H1 (cell line): ENCODE measurements at regions not wholly inside any gene's neighbourhood (a gene's known extent, or its start where the extent isn't known, plus 50 kb on each side); places are given as distances from the start of the nearest gene placed in this dataset.

ENCODE experiments used
- POLR2A ChIP-seq, 2 experiments: IDR thresholded peaks; 1 replicate in 1 of 2; 2 replicates in 1 of 2; pipeline ENCODE4 v1.6.1; 2011; ENCODE audit warnings: low read depth in 2 of 2, low read length in 2 of 2, mild to moderate bottlenecking in 2 of 2; ENCODE audit errors: control extremely low read depth in 1 of 2
- TF ChIP-seq, protein P1 (sequence below), 3 experiments: IDR thresholded peaks; 1 replicate in 2 of 3; 2 replicates in 1 of 3; pipeline versions ENCODE4 v1.5.1 to v1.6.1; 2011; ENCODE audit warnings: low read length in 3 of 3, mild to moderate bottlenecking in 3 of 3, inconsistent platforms in 2 of 3, low read depth in 1 of 3, moderate library complexity in 1 of 3; ENCODE audit not compliant: insufficient read depth in 1 of 3; ENCODE audit errors: control extremely low read depth in 1 of 3

DNA sequence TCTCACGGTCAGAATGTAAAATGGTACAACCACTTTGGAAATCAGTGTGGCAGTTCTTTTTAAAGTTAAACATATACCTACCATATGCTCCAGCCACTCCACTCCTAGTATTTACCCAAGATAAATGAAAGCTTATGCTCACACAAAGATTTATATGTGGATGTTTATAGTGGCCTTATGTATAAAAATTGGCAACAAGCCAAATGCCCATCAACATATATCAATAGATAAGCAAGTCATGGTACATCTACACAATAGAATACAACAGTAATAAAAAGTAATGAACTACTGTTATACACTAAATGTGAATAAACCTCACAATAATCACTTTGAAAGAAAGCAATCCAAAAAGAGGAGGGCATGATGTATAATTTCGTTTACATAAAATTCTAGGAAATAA lies 153.5 kb upstream of the LMCD1 start:
- TF ChIP-seq POLR2A (IDR thresholded peaks at IDR 0.05; ENCODE audit: control extremely low read depth in 1 of 2, low read depth in 2 of 2, low read length in 2 of 2) = no peak
- TF ChIP-seq, protein P1, sequence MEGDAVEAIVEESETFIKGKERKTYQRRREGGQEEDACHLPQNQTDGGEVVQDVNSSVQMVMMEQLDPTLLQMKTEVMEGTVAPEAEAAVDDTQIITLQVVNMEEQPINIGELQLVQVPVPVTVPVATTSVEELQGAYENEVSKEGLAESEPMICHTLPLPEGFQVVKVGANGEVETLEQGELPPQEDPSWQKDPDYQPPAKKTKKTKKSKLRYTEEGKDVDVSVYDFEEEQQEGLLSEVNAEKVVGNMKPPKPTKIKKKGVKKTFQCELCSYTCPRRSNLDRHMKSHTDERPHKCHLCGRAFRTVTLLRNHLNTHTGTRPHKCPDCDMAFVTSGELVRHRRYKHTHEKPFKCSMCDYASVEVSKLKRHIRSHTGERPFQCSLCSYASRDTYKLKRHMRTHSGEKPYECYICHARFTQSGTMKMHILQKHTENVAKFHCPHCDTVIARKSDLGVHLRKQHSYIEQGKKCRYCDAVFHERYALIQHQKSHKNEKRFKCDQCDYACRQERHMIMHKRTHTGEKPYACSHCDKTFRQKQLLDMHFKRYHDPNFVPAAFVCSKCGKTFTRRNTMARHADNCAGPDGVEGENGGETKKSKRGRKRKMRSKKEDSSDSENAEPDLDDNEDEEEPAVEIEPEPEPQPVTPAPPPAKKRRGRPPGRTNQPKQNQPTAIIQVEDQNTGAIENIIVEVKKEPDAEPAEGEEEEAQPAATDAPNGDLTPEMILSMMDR (IDR thresholded peaks at IDR 0.05; ENCODE audit: control extremely low read depth in 1 of 3, insufficient read depth in 1 of 3, low read depth in 1 of 3, low read length in 3 of 3) = no peak
